PFSK-1 (cell line): ENCODE measurements at regions not wholly inside any gene's neighbourhood (a gene's known extent, or its start where the extent isn't known, plus 50 kb on each side); places are given as distances from the start of the nearest gene placed in this dataset.

Source experiments
- FOXP2 ChIP-seq: optimal IDR thresholded peaks from 2 replicates; pipeline ENCODE3; 2011; ENCODE audit warnings: borderline replicate concordance, control low read depth, inconsistent platforms; ENCODE audit not compliant: insufficient read depth; ENCODE audit errors: extremely low read length, extremely low read depth
- POLR2AphosphoS5 ChIP-seq: IDR thresholded peaks from 2 replicates; pipeline ENCODE4 v1.6.1; 2012; ENCODE audit warnings: low read depth, mild to moderate bottlenecking, control low read depth, low read length, moderate library complexity
- TAF1 ChIP-seq: IDR thresholded peaks from 2 replicates; pipeline ENCODE4 v1.6.1; 2012; ENCODE audit warnings: low read length, control low read depth, borderline replicate concordance; ENCODE audit not compliant: insufficient read depth

DNA sequence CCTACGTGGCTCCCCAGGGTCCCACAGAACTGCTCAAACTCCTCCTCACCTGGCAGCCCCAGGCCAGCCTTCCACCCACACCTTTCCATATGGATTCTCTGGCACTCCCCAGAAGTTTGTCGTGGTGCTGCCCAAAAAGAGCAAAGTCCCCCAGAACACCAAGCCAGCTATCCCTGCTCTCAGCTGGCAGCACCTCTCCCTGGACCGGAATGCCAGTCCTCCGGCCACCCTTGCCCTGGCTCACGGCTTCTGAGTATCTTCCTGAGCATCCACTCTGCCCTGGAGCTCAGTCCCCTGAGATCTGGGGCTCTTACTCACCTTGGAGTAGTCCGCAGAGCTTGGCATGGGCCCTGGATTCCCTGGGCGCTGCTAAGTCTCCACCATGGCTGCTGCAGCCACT, 166.5 kb upstream of the ZNF507 start:
- no peak for TF ChIP-seq TAF1
- TF ChIP-seq POLR2AphosphoS5 = no peak
- no peak for TF ChIP-seq FOXP2
